Panc1 (cell line): ENCODE measurements at regions not wholly inside any gene's neighbourhood (a gene's known extent, or its start where the extent isn't known, plus 50 kb on each side); places are given as distances from the start of the nearest gene placed in this dataset.

Experiments used
- ATAC-seq: fragments of 200-7000 bp; cut with Tn5 transposase; 2 replicates; pipeline ENCODE4 v1.9.1; 2020; ENCODE audit warnings: mild to moderate bottlenecking, moderate library complexity
- BruUV-seq: library from RNA; stranded (reverse); fragments of 400-500 nt; replicated peaks from 2 replicates; lab custom pipeline; 2021; lab: Mats Ljungman, UMichigan
- CTCF ChIA-PET: fragments of 300-600 bp; sonication (Branson Sonifier 250); formaldehyde crosslinking; loops from one replicate; lab custom pipeline; 2022; ENCODE audit warnings: antibody characterized with exemption; lab: Charles Lee
- POLR2A ChIA-PET: fragments of 300-600 bp; sonication (Branson Sonifier 250); formaldehyde crosslinking; loops from one replicate; lab custom pipeline; 2022; ENCODE audit warnings: antibody characterized with exemption; lab: Charles Lee
- DNase-seq: peaks from one replicate; pipeline ENCODE4 v3.0.0-alpha.2; 2010; ENCODE audit warnings: low read depth, low spot score
- H3K27ac ChIP-seq: 2 replicates; pipeline ENCODE4 v1.5.1; 2011; ENCODE audit warnings: mild to moderate bottlenecking, low read length, inconsistent platforms
- H3K27me3 ChIP-seq: fragments of 200-500 bp; sonication (Bioruptor generic); 2 replicates; pipeline ENCODE4 v1.6.0; 2014; ENCODE audit warnings: low read length, inconsistent platforms; ENCODE audit not compliant: control insufficient read depth, insufficient read depth
- H3K36me3 ChIP-seq: fragments of 200-500 bp; sonication (Bioruptor generic); 2 replicates; pipeline ENCODE4 v1.5.1; 2014; ENCODE audit warnings: inconsistent platforms, mild to moderate bottlenecking, low read length, moderate library complexity; ENCODE audit not compliant: control insufficient read depth, insufficient read depth
- H3K4me1 ChIP-seq: 2 replicates; pipeline ENCODE4 v1.5.1; 2011; ENCODE audit warnings: inconsistent platforms, mild to moderate bottlenecking, low read length, moderate library complexity; ENCODE audit not compliant: control insufficient read depth, insufficient read depth
- H3K4me3 ChIP-seq, 2 experiments: 2 replicates each; pipeline ENCODE4 v1.5.1; 2011 to 2012; ENCODE audit warnings: low read depth in 2 of 2, low read length in 2 of 2, mild to moderate bottlenecking in 2 of 2, inconsistent platforms in 1 of 2, moderate library complexity in 1 of 2
- H3K9me3 ChIP-seq: fragments of 200-500 bp; sonication (Bioruptor generic); 2 replicates; pipeline ENCODE4 v1.5.1; 2014; ENCODE audit warnings: low read depth, mild to moderate bottlenecking, inconsistent platforms, low read length, moderate library complexity; ENCODE audit not compliant: control insufficient read depth, insufficient read depth
- POLR2AphosphoS5 ChIP-seq: IDR thresholded peaks from 2 replicates; pipeline ENCODE4 v1.6.1; 2012; ENCODE audit warnings: mild to moderate bottlenecking, low read depth, low read length, moderate library complexity
- SIN3A ChIP-seq: IDR thresholded peaks from 2 replicates; pipeline ENCODE4 v1.6.1; 2012; ENCODE audit warnings: low read depth, mild to moderate bottlenecking, low read length, moderate library complexity, borderline replicate concordance; ENCODE audit not compliant: insufficient read depth
- TCF7L2 ChIP-seq: IDR thresholded peaks from 2 replicates; pipeline ENCODE4 v1.6.1; 2011; ENCODE audit warnings: mild to moderate bottlenecking, low read depth, low read length, inconsistent platforms
- in situ Hi-C: cut with HindIII; loops from 2 replicates; pipeline ENCODE4 v1.10.0; 2016; ENCODE audit warnings: low sequenced_read_pairs, low pct_unique_long_range_greater_than_20kb
- intact Hi-C: fragments of 100-400 bp; cut with micrococcal nuclease; formaldehyde crosslinking; loops from one replicate; pipeline ENCODE4 v1.10.0; 2022; ENCODE audit not compliant: unreplicated experiment
- TF ChIP-seq, protein P1 (sequence below): fragments of 450-650 bp; IDR thresholded peaks from 2 replicates; pipeline ENCODE4 v1.5.1; 2017; ENCODE audit warnings: mild to moderate bottlenecking
- TF ChIP-seq, protein P2 (sequence below), 2 experiments: IDR thresholded peaks; 2 replicates each; pipeline ENCODE4 v1.6.1; 2011 to 2012; ENCODE audit warnings: low read depth in 2 of 2, control low read depth in 1 of 2, low read length in 1 of 2, mild to moderate bottlenecking in 1 of 2, moderate library complexity in 1 of 2; ENCODE audit not compliant: insufficient read depth in 1 of 2

DNA sequence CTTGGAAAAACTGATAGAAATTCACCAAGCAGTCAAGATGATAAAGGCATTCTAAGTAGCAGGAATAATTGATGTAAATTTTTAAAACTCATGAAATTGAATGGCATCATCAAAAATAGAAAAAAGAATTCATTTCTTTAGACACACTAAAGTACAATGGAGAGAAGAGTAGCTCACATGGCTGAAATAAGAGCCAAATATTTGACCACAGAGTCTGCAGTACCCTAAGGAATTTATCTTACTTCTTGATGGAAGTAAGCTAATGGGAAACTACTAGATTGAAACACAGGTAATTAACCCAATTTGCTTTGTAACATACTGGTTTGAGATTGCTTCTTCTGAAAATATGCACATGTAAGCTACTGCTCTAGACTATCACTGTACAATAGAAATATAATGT lies 70.8 kb upstream of the GPM6A start:
- DNase-seq, result no peak
- intact Hi-C loops (no loop called here), in situ Hi-C loops (no loop called here)
- CTCF ChIA-PET, result no interaction called here
- H3K4me1 ChIP-seq, result no peaks in the 10 kb centered on the region
- POLR2A ChIA-PET, result no interaction called here
- no peaks in the 10 kb centered on the region for H3K9me3 ChIP-seq
- no peak for ATAC-seq
- H3K27ac ChIP-seq, result no peak overlapping the region
- no peak overlapping the region for H3K4me3 ChIP-seq
- H3K36me3 ChIP-seq, result no peaks in the 10 kb centered on the region
- H3K27me3 ChIP-seq, result no peaks in the 10 kb centered on the region
- BruUV-seq, result no TSS peak
- TF ChIP-seq TCF7L2 (no peak), SIN3A (no peak), POLR2AphosphoS5 (no peak)
- TF ChIP-seq, protein P1, sequence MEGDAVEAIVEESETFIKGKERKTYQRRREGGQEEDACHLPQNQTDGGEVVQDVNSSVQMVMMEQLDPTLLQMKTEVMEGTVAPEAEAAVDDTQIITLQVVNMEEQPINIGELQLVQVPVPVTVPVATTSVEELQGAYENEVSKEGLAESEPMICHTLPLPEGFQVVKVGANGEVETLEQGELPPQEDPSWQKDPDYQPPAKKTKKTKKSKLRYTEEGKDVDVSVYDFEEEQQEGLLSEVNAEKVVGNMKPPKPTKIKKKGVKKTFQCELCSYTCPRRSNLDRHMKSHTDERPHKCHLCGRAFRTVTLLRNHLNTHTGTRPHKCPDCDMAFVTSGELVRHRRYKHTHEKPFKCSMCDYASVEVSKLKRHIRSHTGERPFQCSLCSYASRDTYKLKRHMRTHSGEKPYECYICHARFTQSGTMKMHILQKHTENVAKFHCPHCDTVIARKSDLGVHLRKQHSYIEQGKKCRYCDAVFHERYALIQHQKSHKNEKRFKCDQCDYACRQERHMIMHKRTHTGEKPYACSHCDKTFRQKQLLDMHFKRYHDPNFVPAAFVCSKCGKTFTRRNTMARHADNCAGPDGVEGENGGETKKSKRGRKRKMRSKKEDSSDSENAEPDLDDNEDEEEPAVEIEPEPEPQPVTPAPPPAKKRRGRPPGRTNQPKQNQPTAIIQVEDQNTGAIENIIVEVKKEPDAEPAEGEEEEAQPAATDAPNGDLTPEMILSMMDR, result no peak
- TF ChIP-seq, protein P2, sequence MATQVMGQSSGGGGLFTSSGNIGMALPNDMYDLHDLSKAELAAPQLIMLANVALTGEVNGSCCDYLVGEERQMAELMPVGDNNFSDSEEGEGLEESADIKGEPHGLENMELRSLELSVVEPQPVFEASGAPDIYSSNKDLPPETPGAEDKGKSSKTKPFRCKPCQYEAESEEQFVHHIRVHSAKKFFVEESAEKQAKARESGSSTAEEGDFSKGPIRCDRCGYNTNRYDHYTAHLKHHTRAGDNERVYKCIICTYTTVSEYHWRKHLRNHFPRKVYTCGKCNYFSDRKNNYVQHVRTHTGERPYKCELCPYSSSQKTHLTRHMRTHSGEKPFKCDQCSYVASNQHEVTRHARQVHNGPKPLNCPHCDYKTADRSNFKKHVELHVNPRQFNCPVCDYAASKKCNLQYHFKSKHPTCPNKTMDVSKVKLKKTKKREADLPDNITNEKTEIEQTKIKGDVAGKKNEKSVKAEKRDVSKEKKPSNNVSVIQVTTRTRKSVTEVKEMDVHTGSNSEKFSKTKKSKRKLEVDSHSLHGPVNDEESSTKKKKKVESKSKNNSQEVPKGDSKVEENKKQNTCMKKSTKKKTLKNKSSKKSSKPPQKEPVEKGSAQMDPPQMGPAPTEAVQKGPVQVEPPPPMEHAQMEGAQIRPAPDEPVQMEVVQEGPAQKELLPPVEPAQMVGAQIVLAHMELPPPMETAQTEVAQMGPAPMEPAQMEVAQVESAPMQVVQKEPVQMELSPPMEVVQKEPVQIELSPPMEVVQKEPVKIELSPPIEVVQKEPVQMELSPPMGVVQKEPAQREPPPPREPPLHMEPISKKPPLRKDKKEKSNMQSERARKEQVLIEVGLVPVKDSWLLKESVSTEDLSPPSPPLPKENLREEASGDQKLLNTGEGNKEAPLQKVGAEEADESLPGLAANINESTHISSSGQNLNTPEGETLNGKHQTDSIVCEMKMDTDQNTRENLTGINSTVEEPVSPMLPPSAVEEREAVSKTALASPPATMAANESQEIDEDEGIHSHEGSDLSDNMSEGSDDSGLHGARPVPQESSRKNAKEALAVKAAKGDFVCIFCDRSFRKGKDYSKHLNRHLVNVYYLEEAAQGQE (IDR thresholded peaks at IDR 0.05; ENCODE audit: insufficient read depth in 1 of 2, low read depth in 2 of 2, low read length in 1 of 2), result no peak

DNA sequence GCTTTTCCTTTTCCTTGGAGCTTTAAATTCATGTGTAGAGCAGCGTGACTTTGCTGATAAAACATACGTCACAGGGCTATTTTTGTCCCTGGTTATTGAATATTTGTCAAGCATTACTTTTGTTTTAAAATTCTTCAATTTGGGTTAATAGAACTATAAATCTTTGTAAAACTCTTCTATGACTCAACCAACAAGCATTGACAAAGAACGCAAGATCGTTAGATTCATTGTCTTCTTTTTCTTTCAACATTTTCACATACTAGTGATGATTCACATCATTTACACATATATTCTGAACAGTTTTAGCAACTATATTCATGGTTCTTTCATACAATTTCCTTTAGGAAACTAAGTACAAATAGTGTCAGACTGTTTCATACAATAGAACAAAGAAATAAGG lies 72.0 kb upstream of the GPM6A start:
- ChIA-PET POLR2A (no interaction called here), CTCF (no interaction called here)
- Histone ChIP-seq H3K36me3 (no peaks in the 10 kb centered on the region), H3K27me3 (no peaks in the 10 kb centered on the region), H3K27ac (no peak overlapping the region), H3K4me3 (no peak overlapping the region), H3K4me1 (no peaks in the 10 kb centered on the region), H3K9me3 (no peaks in the 10 kb centered on the region)
- in situ Hi-C loops (no loop called here), intact Hi-C loops (no loop called here)
- BruUV-seq, result no TSS peak
- DNase-seq (no peak), ATAC-seq (no peak)
- TF ChIP-seq, protein P2 (IDR thresholded peaks at IDR 0.05; ENCODE audit: insufficient read depth in 1 of 2, low read depth in 2 of 2, low read length in 1 of 2), result no peak
- no peak for TF ChIP-seq POLR2AphosphoS5
